NCI-H146 treated with DMSO at 0.1 percent for 48 hours (cell line): ENCODE measurements at regions not wholly inside any gene's neighbourhood (a gene's known extent, or its start where the extent isn't known, plus 50 kb on each side); places are given as distances from the start of the nearest gene placed in this dataset.

Experiments
- DNase-seq: peaks from one replicate; lab custom pipeline; 2025; ENCODE audit not compliant: unreplicated experiment; lab: John Stamatoyannopoulos, UW

DNA sequence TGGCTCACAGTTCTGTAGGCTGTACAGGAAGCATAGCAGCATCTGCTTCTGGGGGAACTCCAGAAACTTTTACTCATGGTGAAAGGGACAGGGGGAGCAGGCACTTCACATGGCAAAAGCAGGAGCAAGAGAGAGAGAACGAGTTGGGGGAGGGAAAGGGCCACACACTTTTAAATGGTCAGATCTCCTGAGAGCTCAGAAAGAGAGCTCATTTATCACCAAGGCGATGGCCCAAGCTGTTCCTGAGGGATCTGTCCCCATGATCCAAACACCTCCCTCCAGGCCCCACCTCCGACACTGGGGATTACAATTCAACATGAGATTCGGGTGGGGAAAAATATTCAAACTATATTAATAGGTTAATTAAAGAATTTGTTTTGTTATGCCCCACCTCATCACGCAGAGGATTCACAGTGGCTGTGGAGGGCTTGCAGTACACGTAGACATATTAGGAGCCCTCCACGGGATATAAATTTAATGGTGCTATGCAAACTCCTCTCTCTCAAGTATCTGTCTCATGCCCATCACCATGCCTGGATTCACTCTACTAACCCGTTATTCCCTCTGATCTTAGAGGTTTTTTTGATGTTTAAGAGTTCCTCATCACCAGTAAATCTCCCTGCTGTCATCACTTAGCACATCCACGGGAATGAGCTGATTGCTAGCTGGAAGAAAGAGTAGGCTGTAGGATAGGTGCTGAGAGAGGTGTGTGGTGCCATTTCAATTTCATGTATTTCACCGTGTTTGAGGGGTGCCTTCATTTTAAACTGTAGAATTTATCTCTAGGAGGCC lies 84.5 kb upstream of the ARHGAP28 start:
- DNase-seq: no peak

DNA sequence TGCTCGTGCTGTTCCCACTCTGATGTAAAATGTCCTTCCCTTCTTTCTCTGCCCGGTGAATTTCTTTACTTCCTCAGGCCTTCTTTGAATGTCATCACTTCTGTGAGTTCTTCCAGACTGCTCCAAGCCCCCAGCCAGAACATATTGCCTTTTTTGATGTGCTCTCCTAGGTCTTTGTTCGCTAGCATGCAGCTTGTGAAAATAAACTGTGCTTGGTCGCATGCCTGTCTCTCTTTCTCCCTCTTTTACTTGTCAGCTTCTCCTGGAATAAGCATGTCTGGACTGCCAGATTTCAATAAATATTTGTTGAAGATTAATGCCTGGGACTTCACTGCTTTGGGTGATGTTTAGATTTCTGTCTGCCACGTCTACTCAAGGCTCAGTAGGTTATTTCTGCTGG lies 82.7 kb upstream of the ARHGAP28 start:
- DNase-seq: no peak

DNA sequence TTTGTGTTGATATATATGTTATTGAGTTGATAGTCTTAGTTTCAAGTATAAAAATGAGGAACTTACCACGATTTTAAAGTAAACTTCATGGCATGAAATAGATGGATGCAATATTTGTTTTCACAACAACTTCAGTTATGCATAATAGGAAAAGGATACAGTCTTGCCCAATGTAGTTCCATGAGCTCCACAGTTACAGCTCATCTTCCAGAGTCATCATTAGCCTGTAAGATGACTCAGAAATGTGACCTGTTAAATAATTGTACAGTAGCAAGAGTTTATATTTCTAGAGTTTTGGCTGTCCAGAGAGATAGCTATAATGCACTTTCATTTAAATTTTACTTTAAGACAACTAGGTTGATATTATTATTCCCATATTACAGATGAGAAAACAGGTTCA lies 80.9 kb upstream of the ARHGAP28 start:
- DNase-seq: no peak

DNA sequence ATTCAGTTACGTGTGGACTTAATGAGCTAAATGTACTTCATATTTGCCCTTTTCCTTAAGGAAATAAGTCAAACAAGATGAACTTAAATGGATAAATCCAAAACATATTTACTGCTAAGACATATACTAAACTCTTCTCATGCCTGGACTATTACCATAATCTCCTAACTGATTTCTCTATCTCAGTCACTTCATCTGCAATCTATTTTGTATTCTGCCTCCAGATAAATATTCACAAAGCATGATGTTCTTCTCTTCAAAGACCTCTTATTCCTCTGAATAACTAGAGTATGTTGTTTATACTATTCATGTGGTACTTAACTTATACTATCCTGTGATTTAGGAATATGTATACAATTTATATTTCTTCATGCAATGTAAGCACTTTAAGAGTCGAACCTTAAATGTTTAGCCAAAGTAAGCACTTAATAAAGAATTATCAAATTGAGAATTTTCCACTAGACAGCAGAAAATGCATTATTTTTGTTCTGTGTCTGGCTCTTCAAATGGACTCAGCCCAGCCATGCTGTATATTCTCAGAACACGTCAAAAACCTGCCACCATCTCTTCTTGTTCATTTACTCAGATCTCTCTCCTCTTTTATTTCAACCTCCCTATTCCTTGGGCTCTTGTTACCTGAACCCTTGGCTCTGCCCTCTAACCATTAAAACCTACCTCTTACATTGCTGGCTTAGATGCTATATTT lies 79.9 kb upstream of the ARHGAP28 start:
- no peak for DNase-seq

DNA sequence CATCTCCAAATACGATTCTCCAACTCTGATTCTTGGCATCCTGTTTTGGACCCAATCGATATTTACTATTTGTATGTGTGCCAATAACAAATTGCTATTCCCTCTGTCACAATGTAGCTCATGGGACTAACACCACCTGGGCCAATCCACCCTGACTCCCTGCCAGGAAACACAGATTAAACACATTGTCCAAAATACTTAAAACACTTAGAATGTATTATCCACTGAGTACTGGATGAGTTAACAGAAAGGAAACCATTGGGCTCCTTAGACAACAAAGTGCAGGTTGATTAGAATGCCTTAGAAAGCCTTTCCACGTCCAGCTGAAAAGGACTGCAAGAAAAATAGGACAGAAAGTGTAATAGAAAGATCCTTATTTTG lies 79.4 kb upstream of the ARHGAP28 start:
- DNase-seq: no peak

DNA sequence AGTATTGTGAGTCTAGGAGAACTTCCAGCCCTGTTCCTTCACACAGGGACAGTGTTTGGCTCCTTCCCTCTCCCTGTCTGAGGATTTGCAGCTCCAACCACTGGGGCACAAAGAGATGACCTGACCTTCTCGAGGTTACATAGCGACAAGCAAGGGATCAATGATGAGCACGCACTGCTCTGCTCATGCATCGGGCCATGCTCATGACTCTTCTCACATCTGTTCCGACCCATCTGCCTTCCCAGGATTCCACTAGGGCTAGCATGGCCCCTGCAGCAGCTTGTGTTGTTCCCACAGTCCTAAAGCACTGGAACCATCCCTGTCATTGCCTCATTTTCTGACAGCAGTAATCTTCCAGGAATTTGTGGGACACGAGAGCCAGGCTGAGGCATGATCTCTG lies 78.8 kb upstream of the ARHGAP28 start:
- DNase-seq: no peak

DNA sequence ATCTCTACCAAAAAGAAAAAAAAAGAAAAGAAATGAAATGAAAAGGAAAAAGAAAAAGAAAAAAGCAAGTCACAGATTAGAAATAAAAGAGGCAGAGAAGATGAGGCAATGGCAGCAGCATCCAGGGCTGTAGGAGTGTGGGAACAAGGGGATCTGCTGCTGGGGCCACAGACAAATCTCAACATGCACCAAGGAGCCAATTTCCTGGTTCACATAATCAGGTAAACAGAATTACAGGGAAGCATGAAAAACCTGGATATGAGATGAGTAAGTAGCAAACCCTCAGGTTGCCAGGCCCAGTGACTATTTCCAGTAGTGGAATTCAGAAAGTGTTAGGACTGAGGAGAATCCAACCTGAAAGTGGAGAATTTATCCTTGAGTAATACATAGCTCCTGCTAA lies 77.4 kb upstream of the ARHGAP28 start:
- no peak for DNase-seq

DNA sequence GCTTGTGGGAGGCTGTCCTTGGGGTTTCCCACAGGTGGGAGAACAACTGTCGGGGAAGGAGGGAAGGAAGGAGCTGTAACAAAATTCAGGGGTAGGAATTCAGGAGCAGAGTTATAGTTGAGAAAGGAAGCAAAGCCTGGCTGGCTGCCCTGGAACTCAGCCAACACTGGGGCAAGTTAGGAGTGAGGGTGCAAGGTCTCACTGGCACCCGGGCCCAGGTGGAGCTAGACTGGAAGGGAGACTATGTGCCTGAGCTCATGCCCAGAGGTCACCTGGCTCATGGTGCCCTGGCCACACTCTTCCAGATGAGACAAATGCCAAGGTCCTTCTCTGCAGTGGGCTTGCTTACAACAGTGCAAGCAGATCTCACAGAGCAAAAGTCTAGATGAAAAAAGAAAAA lies 75.6 kb upstream of the ARHGAP28 start:
- no peak for DNase-seq

DNA sequence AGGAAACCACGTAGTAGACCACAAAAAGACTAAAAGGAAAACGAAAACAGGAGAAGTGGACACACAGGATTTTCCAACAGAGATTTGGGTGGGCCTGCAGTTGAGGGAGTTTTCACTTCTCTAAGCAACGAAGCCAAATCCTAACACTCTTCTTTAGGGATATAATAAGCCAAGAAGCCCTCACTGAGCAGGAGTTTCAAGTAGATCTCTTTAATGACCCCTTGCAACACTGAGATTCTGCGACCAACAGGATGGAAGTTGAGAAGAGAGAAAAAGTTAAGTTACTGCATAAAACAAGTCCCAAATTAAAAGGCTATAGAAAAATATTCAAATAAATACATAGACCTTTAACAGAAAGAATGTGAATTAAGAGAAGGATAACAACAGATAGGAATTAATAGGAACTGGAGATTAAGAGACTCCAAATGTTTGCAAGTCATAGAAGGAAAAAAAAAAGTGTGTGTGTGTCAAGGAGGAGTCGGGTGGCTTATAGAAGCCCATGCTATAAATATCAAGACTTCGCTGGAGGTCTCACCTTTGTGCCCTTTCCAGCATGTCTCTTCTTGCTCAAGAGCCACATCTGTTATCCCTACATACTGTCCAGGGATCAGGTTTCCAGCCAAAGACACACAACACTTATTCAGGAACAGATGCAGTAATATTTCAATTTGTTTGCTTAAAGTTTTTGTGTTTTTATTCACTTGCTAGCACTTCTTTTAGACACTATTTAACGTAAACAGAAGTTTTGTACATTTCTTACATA lies 69.4 kb upstream of the ARHGAP28 start:
- DNase-seq: no peak

DNA sequence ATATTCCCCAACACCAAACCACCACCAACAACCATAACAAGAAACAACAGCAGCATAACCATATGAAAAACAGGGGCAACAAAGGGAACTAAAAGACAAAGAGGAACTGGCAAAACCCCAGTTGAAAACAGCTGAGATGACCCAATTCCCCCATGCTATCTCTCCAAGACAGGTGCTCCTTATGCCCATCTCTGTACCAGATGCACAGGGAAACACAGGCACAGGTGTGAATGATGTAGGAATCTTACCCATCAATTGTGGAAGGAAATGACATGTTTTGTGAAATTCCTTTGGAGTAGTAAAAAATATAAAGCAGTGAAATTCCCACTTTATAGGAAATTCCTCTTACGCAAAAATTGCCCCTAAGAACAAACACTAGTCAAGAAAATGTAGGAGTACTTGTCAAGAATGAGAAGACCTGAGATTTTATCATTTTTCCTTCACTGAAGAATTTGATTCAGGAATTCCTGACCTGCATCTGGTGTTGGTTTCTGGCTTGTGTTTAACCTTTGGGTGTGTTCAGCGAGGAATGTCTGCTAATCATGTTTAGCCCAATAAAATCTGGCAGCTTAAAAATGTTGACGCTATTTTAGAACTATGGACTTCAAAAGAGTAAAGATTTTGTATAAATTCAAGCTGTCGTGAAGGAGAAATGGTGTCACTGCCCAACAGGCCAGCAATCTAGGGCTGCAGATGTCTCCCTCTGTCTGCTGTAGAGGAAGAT lies 67.7 kb upstream of the ARHGAP28 start:
- no peak for DNase-seq

DNA sequence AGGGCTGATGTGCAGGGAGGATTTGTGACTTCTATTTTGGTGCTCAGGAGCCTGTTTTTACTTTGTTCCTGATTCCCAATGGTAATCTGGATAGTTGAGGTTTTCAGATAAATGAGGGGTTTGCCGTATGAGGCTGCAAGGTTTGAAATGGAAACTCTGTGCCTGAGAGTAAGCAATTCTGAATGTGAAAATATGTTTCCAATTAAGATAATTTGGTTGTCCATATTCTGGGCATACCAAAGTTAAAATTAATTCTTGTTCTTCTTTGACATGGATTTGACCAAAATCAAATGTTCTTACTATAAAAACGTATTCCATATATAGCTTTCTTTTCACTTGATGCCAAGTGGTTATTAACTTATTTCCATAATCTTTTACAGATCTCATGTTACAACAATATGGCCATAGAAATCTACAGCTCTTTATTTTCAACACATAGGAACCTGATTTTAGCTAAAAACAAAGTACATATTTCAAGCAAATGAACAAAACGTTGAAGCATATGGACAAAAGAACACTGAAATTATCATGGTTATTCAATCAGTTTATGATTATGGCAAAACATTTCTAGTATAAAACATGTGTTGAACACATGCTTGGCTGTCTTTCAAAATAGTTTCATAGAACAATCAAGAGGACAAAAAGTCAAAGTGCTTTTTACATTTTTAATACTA lies 63.4 kb upstream of the ARHGAP28 start:
- DNase-seq: no peak

DNA sequence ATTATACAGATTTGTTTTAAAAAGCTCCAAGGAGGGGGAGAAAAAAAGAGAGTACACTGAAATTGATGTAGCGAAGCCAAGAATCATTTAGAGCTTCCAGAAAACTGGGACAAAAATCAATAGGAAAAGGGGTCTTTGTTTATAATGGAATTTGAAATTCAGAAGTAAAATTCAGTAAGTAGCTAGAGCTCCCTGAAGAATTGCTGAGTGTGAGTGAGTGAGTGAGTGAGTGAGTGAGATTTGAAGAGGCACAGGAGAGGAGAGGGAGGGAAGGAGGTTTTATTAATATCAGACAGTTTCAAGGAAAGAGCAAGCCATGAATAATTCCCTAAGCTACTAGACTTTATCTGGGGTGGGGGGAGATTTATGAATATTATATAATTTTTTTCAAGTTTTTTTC lies 60.7 kb upstream of the ARHGAP28 start:
- DNase-seq: no peak

DNA sequence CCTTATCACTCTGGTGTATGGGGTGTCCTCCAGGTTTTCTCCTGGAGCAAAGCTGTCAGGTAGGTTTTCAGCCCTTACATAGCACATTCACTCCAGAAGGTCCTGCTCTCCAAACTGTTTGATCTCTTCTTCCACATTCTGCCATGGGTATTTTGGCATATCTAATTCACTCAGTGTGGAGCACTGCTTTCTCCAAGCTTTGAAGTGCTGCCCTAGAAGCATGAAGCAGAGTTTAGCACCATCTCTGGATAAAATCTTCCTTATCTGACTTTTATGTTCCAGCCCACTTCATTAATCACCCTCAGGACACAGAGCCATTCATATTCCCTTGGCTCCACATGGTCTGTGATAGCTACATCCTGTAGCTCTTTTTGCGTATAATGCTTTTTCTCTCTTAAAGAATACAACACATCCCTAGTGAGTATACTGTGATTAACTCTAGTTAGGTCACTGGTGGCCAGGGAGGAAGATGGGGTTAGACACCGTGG lies 56.7 kb upstream of the ARHGAP28 start:
- DNase-seq: no peak

DNA sequence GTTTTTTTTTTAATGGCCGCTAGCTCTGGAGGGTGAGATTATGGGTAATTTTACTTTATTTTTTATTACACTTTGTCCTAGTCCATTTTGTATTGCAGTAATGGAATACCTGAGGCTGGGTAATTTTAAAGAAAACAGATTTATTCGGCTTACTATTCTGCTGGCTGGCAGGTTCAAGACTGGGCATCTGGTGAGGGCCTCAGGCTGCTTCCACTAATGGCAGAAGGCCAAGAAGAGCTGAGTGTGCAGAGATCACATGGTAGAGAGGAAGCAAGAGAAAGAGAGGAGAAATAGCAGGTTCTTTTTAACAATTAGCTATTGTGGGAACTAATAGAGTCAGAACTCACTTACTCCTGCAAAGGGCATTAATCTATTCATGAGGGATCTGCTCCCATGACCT lies 52.4 kb upstream of the ARHGAP28 start:
- DNase-seq: no peak

DNA sequence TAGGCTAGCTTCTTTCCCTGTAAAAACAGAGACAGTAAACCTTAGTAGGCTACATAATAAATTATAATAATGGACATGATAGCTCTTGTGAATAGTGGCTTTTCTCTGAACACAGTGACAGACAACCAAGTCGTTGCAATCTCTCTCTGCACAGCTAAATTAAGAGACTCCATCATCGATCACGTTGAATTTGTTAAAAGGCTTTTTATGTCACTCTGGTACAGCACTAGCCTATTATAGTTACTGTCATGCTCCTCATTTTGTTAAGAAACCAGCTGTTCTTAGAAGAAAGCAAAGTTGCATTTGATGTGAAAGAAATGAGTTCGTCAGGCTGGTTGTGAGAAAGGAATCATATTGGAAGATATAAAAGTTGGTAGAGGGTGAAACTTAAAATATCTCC lies 50.3 kb upstream of the ARHGAP28 start:
- no peak for DNase-seq
